ENCODE measurements at regions not wholly inside any gene's neighbourhood (a gene's known extent, or its start where the extent isn't known, plus 50 kb on each side); places are given as distances from the start of the nearest gene placed in this dataset.
"Not testable (repeated sequence)": the region's sequence is repeated elsewhere in the genome, so short reads cannot be mapped to it uniquely, and the experiment has no call there.

DNA sequence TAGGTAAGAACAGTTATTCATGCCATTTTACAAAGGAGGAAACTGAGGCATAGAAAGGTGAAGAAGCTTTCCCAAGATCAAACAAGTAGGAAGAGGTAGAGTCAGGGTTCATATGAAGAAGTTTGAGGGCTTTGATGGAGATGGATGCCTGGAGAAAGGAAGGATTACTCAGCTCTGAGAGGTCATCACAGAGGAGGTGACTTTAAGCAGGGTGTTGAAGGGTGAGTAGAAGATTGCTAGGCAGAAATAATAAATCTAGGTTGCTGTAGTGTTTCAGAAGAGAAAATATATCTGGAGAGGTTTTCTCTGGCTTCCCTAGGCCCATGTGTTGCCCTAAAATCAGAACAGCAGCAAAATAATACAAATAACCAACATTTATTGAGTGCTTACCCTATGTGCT is 196.3 kb downstream of the PALM2AKAP2 start:
- no peak for DNase-seq (ENCODE audit: low spot score)

DNA sequence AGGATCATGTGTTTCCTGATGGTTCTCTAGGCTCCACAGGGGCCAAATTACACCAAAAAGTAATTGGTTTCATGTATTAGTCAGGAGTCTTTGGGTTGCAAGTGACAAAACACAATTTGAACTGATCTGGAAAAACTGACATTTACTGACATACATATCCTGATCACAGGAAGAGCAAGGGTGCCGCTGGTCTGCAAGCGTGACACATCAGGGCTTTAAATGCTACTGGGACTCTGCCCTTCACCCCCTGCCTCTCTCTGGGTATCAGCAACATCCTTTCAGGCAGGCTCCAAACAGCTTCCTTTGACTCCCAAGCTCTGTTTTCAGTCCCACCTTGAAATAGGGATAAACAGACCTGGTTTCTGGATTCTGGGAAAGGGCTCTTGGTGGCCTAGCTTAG is 197.5 kb downstream of the PALM2AKAP2 start:
- no peak for DNase-seq (ENCODE audit: low spot score)

DNA sequence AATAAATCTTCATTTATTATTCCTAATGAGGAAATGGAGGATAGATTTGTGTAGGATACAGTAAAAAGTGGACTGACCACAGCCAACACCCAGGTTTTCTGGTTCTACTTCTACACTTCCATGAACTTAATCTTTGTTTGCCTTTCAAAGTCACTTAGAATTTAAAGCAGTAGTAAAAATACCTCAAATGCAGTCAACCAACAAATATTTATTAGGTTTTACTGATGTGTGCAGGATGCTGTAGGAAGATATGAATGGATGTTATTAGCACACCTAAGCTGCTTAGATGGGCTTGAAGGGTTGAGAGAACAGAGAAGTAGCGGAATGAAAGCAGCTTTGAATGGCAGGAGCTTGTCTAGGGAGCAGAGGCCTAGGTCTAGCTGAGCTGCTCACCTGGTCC is 201.1 kb downstream of the PALM2AKAP2 start:
- DNase-seq (ENCODE audit: low spot score): no peak

DNA sequence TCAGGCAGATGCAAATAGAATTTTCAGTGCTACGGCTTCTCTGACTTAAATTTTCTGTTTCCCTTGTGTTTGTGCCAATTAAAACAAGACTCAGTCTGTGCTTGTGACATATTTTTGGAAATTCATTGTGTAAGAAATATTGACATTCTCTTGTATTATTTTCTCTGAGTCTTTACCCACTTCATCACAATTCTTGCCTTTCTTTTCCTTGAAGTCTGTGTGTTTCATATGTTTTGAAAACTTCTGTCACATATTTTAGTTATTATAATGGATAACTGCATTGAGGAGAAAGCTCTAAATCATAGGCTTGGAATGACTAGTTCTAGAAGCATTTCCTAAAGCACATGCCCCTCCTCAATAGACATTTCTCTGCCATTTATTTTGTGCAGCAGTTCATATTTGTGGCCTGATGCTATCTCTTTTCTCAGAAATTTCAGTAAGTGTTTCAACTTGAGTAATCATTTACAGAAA is 206.6 kb downstream of the PALM2AKAP2 start:
- DNase-seq (ENCODE audit: low spot score): no peak

DNA sequence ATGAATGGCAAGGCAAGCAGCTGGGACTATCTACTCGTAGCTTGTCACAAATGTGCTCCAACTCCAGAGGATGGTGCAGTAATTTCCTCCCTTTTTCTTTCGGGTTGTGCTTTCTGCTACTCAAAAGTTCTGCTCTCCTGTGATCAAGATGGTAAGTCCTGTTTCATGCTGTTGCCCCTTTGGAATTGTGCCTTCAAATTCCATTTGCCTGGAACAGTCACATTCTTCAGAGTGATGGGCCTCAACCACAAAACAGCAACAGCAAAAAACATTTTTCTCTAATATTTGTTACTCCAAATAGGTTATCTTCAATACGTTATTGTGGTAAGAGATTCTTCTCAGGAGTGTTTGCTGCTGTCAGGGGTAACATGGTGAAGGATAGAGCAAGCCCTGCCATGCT is 209.3 kb downstream of the PALM2AKAP2 start:
- no peak for DNase-seq (ENCODE audit: low spot score)

DNA sequence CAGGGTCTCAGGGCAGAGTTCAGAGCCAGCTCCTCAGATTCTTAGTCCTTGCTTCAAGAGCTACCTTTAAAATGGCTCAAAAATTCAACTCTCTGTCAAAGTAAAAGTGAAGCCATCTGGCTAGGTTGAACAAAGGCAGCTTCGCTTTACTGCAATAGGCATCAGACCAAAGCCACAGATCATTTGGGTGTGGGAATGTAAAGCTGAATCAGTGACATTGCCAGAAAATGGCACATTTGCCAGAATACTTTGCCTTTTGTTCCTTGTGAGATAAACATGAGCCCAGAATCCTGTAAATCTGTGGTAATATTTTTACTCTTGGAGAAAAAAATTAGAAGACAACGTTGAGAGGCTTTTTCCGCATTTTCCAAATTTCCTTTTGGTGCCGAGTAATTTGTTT is 210.5 kb downstream of the PALM2AKAP2 start:
- no peak for DNase-seq (ENCODE audit: low spot score)

DNA sequence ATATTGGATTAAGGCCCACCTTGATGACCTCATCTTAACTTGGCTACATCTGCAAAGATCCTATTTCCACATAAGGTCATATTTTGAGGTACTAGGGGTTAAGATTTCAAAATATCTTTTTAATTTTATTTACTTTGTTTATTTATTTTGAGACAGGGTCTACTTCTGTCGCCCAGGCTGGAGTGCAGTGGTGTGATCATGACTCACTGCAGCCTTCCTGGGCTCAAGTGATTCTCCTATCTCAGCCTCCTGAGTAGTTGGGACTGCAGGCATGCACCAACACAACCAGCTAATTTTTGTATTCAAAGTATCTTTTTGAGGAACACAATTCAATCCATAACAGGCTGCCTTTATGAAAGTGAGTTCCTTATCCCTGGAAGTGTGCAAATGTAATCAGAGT is 212.3 kb downstream of the PALM2AKAP2 start:
- DNase-seq (ENCODE audit: low spot score): no peak

DNA sequence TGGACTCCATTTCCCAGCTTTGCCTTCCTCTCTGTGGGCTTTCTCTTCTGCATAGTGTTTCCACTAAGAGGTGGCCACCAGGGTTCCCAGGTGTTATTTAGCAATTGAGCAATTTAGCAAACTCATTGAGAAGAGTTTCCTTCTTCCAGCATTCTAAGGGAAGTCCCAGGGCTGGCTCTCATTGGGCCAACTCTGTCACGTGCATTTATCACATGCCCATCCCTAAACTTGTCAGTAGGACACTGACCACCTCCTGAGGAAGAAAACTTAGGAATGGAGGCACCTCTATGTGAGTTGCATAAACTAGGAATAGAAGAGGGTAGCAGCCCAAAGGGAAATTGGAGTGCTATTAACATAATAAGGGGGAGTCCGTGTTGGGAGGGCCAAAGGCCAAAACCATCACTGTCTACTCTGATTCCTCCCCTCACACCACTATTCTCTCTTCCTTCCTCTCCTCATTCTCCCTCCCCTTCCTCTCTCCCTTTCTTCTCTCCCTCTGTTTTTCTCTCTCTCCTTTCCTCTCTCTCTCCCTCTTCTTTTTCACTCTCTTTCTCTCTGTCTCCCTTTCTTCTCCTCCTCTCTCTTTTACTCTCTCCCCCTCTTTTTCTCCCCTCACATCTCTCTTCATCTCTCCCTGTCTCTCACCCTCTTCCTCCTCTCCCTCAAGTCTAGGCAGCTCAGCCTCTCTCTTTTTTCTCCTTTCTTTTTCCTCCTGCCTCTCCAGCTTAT is 213.4 kb downstream of the PALM2AKAP2 start:
- DNase-seq (ENCODE audit: low spot score): no peak

DNA sequence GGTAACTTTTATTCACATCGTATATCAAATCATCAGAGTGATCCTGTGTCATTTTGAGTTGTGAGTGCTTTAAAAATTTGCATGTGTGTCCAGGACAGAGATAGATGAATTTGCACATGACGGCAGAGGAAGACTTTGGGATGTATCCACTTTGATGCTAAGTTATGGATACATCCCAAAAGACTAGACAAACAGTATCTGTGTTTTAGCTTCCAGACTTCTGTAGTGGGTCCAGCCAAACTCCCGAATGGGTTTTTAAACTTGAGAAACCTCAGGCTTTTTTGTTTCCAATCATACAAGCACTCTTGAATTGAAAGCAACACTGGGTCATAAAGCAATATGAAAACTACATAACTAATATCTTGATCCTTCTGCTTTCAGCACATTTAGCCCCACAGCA is 213.8 kb downstream of the C9orf152 start:
- DNase-seq (ENCODE audit: low spot score): no peak

DNA sequence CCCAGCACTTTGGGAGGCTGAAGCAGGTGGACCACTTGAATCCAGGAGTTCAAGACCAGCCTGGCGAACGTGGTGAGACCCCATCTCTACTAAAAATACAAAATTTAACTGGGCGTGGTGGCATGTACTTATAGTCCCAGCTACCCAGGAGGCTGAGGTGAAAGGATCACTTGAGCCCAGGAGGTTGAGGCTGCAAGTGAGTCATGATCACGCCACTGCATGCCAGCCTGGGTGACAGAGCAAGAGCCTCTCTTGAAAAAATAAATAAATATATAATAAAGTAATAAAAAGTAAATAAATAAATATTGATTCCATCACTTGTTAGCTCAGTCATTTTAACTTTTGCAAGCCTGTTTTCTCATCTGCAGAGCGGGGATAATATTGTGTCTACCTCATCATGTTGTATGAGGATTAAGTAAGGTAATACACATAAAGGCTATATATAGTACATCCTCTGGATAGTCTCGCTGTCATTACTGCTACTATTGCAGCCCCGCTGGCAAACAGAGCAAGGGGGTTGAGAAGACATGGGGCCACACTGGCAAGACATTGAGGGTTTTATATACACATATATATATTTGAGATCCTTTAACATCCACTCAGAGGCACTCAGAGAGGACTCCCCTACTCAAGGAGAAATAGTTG is 210.9 kb downstream of the C9orf152 start:
- DNase-seq (ENCODE audit: low spot score): no peak

DNA sequence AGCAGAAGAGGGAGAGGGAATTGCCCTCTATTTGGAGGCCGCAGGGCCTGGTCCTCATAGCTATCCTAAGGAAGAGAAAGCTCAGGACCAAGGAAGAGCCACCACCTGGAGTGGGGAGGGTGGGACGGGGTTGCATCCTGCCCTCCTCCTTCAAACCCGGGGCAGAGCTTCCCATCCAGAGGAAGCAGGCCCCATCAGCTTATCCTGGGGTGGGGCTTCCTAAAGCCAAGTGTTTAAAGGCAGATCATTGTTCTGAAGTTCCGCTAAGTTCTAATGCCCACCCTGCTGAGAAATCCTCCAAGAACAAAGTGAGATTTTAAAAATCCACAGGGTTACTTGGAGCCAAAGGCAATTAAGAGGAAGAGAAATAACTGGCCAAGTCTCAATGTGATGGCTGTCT is 210.3 kb downstream of the C9orf152 start:
- DNase-seq (ENCODE audit: low spot score): no peak

DNA sequence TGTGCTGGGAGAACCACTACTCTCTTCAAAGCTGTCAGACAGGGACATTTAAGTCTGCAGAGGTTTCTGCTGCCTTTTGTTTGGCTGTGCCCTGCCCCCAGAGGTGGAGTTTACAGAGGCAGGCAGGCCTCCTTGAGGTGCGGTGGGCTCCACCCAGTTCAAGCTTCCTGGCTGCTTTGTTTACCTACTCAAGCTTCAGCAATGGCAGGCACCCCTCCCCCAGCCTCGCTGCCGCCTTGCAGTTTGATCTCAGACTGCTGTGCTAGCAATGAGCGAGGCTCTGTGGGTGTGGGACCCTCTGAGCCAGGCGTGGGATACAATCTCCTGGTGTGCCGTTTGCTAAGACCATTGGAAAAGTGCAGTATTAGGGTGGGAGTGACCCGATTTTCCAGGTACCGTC is 202.4 kb downstream of the C9orf152 start:
- not testable (repeated sequence) for DNase-seq (ENCODE audit: low spot score)

DNA sequence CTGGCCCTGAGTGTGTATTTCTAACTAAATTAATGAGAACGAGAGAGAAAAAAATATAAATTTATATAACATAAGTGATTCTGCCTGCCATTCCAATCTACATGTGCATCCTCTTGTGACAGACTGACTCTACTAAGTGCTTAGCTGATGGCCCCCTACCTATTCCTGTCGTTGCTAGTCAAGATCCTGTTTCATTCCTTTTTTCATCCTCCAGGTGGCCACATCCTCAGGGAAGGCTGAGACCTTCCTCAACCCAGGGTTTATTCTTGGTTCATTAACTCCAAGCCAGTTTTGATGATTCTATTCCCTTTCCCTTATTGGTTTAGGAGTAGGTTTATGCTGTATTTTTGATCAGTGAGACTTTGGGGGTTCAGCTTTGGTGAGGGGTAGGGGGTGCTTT is 201.3 kb downstream of the C9orf152 start:
- DNase-seq (ENCODE audit: low spot score): no peak

DNA sequence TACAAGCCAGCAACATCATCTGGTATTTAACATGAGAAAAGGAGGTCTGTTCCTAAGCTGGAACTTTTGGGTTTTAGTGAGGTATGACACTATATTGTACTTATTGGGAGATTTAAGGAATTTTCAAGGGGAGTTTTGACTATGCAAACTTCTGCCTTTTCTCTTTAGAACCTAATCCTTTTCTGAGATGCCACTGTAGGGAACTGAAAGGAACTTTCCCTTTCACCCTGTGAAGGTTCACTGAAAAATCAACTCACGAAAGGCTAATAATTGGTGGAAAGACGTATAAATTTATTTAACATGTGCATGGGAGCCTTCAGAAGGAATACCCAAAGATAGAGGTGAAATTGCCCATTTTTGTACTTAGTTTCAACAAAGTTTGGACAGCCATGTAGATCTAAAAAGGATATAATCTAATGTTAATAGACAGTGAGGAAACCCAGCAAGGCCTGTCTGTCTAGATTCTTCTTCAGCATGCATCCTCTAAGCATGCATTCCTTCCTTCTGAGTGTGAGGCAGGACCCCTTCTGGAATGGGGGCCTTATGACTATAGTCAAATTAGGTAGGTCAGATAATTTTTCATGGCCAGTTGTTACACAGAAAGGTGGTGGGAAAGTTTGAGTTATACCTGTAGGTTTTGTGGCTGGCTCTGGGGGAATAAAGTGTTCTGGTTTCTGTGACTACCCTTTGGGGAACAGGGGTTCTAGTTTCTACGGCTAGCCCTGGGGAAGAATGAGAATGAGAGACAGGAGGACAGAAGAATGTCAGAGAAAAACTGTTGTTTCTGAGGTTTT is 200.3 kb downstream of the C9orf152 start:
- no peak for DNase-seq (ENCODE audit: low spot score)

DNA sequence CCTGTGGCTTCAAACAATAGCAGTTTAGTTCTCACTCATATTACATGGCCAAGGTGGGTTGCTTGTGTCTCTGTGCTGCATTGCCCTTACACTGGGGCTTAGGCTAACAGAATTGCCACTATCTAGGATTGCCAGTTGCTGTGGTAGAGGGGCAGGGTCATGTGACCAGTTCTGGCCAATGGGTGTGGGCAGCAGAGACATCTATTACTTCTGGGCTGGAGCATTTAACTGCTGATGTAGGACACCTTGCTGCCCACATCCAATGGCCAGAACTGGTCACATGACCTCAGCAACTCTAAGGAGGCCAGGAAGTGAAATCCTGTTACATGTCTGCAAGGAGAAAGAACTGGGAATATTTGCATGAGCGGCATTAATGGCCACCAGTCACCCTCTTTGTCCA is 199.3 kb downstream of the C9orf152 start:
- no peak for DNase-seq (ENCODE audit: low spot score)

DNA sequence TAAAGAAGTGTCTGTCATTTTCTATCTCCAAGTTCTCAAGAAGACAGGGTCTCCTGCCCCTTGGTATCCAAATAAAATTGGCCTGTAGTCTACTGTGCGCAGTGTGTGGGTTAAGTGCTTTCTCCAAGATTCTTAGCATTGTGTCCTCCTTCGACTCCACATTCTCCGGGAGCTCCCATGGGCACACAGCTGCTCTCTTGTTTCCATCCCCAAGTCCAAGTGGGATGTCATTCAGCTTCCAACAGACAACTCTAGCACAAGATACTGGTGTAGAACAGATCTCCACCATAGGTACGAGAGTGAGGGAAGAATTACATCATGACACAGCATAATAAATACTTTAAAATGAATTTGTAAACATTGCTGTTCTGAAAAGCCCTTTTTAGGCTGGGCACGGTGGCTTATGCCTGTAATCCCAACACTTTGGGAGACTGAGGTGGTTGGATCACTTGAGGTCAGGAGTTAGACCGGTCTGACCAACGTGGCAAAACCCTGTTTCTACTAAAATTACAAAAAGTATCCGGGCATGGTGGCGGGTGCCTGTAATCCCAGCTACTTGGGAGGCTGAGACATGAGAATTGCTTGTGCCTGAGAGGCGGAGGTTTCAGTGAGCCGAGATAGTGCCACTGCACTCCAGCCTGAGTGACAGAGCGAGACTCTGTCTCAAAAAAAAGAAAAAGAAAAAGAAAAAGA is 196.2 kb downstream of the C9orf152 start:
- DNase-seq (ENCODE audit: low spot score): no peak

DNA sequence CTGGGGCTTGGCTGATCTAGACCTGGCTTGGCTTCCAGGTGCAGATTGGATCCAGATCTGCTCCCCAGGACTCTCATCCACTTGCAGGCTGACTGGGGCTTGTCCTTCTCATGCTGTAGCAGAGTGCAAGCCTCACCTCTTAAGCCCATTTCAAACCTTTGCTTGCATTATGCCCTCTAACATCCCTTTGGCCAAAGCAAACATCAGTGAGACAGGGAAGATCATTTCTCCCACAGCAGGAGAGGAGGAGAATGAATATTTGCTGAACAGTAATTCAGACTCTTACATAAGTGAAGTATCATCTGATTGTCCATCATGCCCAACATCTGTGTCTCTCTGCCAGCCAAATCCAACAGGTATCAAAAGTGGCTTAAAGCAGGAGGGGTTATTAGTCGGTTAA is 194.9 kb downstream of the C9orf152 start:
- no peak for DNase-seq (ENCODE audit: low spot score)

DNA sequence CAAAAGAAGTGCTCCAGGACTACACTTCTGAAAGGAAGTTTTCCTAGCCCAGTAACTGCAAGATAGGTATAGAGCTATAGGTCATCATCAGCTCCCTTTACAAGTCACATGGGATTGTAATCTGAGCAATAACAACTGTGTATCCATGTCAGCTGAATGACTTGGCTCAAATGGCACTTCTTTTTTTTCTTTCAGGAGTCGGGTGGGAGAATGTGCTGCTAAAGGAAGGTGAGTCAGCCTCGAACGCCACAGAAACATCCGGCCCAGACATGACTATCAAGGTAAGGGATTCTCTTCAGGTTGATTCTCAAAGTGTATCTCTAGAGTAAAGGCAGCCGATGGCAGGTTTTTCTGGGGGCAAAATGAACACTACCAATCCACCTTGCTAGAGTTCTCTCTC is 192.2 kb downstream of the C9orf152 start:
- no peak for DNase-seq (ENCODE audit: low spot score)

DNA sequence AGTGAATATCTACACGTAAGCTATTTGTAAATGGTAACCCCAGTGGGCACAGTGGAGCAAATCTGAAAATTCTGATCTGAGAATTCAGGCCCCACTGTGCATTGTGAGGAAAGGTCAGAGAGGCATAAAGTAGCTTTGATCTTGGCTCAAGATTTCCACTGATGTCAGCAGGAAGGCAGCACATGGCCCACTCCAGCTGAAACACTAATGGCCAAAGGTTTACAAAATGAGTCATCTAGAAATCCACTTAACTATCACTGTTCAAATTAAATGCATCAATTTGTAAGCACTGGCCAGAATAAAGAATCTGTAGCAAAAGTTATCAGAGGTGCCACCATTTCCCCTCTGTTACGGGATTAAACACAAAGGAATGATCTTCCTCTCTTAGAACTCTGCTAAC is 191.6 kb downstream of the C9orf152 start:
- DNase-seq (ENCODE audit: low spot score): no peak

DNA sequence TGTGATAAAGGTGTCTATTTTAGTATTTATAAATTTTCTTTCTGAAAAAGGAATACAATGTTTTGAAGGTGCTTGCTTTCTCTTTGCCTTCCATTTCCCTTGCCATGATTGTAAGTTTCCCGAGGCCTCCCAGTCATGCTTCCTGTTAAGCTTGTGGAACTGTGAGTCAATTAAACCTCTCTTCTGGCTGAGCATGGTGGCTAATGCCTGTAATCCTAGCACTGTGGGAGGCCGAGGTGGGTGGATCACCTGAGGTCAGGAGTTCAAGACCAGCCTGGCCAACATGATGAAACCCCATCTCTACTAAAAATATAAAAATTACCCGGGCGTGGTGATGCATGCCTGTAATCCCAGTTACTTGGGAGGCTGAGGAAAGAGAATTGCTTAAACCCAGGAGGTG is 187.7 kb downstream of the C9orf152 start:
- DNase-seq (ENCODE audit: low spot score): not testable (repeated sequence)

DNA sequence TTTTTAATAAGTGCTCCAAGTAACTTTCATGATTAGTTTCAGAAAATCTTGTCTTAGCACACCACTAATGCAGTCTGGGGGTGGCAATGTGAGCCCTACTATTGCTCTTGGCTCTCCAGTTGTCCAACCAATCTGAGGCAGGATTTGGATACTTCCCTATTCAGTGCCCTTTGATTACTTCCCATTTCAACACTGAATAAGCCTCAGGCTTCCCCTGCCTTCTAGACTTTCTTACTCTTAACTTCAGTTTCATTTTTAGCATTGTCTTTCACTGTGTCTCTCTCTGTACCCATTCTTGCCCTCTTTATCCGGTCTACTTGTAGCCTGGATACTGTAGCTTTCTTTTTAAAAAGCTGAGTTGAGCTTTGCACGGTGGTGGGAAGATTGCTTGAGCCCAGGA is 186.1 kb downstream of the C9orf152 start:
- DNase-seq (ENCODE audit: low spot score): no peak

DNA sequence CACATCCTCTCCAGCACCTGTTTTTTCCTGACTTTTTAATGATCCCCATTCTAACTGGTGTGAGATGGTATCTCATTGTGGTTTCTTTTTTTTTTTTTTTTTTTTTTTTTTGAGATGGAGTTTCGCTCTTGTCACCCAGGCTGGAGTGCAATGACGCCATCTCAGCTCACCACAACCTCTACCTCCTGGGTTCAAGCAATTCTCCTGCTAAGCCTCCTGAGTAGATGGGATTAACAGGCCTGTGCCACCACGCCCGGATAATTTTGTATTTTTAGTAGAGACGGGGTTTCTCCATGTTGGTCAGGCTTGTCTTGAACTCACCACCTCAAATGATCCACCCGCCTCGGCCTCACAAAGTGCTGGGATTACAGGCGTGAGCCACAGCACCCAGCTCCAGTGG is 184.7 kb downstream of the C9orf152 start:
- not testable (repeated sequence) for DNase-seq (ENCODE audit: low spot score)

All from putamen (tissue), 1 donor.